HG03342 (cell line): ENCODE measurements at regions not wholly inside any gene's neighbourhood (a gene's known extent, or its start where the extent isn't known, plus 50 kb on each side); places are given as distances from the start of the nearest gene placed in this dataset.

Experiments
- ATAC-seq: cut with Tn5 transposase; IDR thresholded peaks from one replicate; pipeline ENCODE4 v1.9.1; 2021; ENCODE audit warnings: mild to moderate bottlenecking, moderate library complexity; ENCODE audit not compliant: unreplicated experiment

DNA sequence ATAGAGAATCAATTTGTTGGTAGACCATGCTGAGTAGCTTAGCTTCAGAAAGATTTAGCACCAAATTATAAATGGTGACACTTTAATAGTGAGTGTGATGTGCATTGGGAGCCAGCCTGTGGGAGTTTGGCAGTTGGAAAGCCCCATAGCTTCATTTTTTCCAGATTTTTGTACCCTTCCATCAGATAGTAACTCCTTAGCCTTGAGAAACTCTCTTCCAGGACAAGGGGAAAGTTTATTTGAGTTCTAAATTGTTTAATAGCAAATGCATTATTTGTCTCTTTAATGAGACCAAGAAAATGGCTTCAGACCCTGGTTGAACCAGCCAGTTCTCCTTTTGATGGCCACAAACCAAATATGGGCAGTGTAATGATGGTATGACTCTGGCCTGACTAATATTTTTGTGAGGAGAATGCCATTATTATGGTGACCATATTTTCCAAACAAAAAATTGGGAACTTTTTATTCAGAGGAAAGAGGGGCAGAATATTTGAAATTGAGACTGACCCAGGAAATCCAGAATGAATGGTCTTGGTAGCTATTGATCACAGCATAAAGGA, 49.8 kb downstream of the PLCE1 start:
- ATAC-seq: no peak

GRCh38 chr10:94046098-94046497, 52.4 kb downstream of the PLCE1 start:
- no peak for ATAC-seq

GRCh38 chr10:94047293-94047692, 53.6 kb downstream of the PLCE1 start:
- ATAC-seq: no peak

GRCh38 chr10:94049911-94050310, 56.2 kb downstream of the PLCE1 start:
- no peak for ATAC-seq

- ATAC-seq: no peak
Measured at GRCh38 chr10:94052281-94052680, 58.5 kb downstream of the PLCE1 start.

GRCh38 chr10:94052866-94053791, 59.4 kb downstream of the PLCE1 start:
- ATAC-seq: no peak

DNA sequence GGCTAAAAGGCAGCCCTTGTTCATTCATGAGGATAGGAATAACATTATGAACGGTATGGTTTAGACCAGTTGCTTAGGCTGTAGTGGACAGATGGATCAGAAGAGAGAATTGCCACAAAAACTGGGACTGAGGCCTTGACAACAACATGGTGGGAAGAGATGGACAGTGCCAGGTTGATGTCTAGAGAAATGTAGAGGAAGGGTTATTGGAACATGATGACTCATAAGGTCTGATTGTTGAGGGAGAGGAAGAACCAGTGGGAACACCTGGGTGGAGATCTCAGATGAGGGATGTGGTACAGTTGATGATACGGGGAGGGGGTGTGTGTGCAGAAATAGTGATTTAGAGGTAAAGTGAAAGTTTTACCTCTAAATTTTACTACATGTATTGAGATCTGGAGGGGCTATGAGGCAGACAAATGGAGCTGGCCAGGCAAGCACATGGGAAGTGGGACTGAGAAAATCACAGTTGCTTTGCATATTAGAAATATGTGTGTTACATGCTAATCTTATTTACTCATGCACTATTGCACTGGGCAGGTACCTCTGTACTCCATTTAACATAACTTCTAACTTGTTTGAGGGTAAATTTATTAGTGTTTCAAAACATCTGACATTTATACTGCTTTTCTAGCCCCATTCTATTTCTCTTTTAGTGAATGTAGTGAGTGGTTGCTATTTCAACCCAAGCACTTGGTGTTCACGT, 65.6 kb downstream of the PLCE1 start:
- no peak for ATAC-seq

DNA sequence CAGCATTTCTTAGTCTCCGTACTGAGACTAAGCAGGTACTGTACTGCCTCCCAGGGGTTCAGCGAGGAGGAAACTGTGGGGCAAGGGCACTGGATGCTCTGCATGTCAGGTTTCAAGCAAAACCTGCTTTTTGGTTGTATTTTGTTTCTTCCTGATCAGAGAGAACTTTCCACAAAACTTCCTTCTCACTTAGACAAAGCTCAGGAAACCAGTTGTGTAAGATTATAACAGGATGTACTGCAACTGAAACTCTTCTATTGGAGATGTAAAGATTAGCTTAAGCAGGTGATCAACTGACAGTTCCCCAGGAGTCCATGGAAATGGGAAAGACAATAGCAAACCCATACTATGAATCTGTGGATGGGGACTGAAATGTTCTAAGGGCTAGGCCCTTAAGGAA, 67.3 kb downstream of the PLCE1 start:
- no peak for ATAC-seq

DNA sequence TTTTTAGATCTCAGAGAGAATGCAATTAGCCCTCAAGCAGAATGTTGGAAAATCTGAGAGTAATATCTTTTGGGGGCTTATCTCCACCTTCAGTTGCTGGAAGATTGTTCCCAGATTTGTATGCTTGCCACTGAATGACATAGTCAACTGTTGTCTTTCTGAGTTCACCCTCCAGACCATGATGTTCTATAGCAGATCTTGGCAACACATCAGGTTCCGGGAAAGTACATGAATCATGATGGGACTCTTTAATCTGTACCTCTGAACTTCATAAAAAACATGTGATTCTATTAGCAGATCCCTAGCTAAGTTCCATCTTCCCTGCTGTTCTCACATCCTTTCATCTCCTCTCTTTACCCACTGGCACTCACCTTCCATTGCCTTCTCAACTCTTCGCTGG, 68.9 kb downstream of the PLCE1 start:
- ATAC-seq: no peak

- no peak for ATAC-seq
Measured at GRCh38 chr10:94065362-94065761, 71.6 kb downstream of the PLCE1 start.

DNA sequence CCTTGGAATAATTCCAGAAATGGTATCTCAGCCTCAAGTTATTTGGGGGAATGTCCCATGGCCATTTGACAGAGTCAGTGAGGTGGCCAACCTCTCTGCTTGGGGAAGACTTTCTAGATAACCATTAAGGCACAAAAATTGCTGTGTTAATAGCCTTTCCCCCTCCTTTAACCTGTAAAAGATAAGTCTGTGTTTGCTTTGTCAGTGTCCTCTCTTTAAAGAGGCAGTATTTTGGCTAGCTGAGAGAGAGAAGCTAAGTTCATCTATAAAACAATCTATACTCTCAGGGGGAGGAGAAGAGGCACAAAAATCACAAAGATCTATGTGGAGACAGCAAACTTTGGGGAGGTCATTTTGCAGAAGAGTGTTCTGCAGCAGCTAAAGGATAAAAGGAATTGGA, 72.1 kb downstream of the PLCE1 start:
- no peak for ATAC-seq

DNA sequence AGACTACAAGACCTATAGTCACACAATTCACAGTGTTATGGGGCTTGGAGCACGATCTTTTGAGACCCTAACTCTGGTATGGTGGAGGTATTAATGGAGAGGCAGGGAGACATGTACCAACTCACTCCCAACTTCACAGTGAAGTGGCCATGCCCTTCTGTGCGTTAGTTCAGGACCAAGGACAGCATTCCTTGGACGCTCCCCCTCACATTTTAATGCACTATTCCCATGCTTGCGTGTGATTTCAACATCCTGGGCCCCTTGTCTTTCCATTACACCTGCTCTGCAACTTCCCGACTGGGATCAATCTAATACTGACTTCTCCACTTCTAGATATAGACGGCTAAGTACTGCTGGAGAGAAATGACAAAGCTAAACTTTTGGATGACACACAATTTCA, 72.7 kb downstream of the PLCE1 start:
- ATAC-seq: no peak

- ATAC-seq: no peak
Measured at GRCh38 chr10:94069884-94070283, 76.2 kb downstream of the PLCE1 start.

DNA sequence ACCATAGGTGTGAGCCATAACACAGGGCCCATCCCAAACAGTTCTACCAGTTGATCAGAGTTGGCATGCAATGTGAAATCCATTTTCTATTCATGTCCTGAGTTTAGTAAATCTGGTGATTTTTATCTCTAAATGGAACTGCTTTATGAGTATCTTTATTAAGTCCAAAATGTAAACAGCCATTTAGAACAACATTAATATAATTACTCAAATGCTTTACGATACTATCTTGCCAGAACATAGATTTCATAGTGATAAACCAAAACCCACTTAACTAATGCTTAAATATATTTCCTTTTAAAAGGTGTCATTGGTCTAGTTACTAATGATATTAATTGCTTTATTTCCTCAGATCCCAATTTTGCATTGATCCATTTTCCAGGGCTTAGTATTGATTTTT, 80.7 kb downstream of the PLCE1 start:
- ATAC-seq: no peak

- ATAC-seq: no peak
Measured at GRCh38 chr10:94075506-94075905, 81.8 kb downstream of the PLCE1 start.

DNA sequence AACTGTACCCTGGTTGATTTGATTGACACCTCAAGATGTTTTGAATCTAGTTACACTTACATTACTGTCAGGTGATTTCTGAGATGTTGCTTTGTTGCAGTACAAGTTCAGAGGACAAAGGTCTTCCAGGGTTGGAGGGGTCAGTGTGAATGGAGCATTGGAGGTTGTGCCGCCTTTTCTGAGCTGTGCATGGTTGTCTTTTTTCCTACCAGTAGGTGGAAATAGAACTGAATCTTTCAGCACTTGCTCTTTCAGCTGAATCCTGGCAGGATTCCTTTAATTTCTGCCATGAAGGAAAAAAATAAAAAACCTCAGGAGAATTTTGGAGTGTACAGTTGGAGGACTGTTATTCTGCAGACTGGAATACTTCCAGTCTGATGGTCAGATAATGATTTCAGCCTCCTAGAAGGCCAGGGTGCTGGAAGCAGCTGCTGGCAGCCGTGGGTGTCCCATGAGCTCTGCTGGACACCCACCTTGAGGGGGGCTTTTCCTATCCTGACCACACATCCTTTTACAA, 82.7 kb downstream of the PLCE1 start:
- no peak for ATAC-seq

- no peak for ATAC-seq
Measured at GRCh38 chr10:94077042-94077441, 83.3 kb downstream of the PLCE1 start.

- no peak for ATAC-seq
Measured at GRCh38 chr10:94080108-94080507, 86.4 kb downstream of the PLCE1 start.

DNA sequence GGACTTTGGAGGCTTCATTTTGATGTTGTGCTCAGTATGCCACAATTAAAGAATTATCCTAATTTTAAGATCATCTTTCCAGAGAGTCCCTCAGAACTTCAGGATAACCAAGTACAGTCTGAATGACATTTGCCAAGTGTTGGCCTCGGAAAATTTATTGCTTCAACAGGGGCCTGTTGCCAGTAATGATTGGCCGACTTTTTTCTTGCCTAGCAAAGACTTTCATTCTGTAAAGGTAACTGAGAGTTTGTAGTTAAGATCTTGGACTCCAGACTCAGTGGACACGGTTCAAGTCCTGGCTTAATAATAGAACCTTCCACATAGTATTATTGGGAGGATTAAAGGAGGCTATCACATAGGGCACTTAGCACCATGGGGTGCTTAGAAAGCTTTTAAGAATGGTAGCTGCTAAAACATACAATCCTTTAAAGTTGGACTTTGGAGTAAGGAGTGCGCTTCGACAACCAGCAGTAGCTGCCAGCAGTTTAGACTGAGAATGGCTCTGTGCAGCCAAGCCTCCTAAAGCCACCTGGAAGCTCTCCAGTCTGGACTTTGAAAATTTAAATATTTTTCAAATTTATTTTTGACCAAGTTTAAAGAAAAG, 90.0 kb downstream of the PLCE1 start:
- no peak for ATAC-seq

DNA sequence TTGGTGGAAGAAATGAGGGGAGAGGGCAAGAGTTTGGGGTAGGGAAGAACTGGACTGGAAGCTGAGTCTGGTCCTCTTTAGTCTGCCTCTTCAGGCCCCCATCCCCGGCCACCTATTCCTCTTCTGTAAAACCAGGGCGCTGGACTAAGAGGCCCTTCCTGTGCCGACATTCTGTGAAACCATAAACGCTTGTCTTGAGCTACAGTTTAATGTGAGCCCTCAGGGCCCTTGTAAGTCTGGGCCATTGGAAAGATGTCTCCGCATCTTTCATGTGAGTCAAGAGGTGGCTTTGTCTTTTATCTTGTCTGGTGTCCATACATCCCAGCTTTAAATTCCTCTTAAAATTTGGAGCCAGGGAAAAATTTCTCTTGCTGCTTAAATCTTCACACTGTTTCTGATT, 90.6 kb downstream of the PLCE1 start:
- ATAC-seq: no peak

DNA sequence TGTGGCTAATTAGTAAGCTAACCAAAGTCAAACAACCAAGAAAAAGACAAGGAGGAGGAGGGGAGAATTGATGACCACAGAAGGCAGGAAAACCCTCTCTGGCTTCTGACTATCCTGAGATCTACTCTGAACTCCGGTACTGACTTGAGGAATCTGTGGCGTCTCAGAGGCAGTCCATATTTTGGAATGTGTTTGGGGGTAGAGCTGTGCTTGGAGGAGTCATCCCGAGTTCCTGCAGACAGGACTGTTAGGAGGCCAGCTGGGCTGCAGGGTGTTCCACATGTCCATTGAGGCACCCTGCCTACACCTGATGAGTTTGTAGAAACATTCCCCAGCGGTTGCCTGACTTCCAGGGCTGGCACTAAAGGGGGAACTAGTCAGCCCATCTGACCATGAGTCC, 91.6 kb downstream of the PLCE1 start:
- ATAC-seq: no peak
